8988T (cell line): ENCODE measurements at regions not wholly inside any gene's neighbourhood (a gene's known extent, or its start where the extent isn't known, plus 50 kb on each side); places are given as distances from the start of the nearest gene placed in this dataset.
"Not testable (repeated sequence)": the region's sequence is repeated elsewhere in the genome, so short reads cannot be mapped to it uniquely, and the experiment has no call there.

ENCODE experiments used
- DNase-seq: peaks from one replicate; pipeline ENCODE4 v3.0.0; 2011

GRCh38 chr1:30229557-30229956 is 493.8 kb downstream of the MATN1 start:
- DNase-seq: no peak

GRCh38 chr1:30226648-30227047 is 496.7 kb downstream of the MATN1 start:
- DNase-seq: no peak

- no peak for DNase-seq
These were observed 498.0 kb downstream of the MATN1 start for GRCh38 chr1:30225357-30225756.

GRCh38 chr1:30219675-30220074 is 503.7 kb downstream of the MATN1 start:
- DNase-seq: no peak

GRCh38 chr1:30218438-30218837 is 504.9 kb downstream of the MATN1 start:
- DNase-seq: no peak

- no peak for DNase-seq
These were observed 506.8 kb downstream of the MATN1 start for GRCh38 chr1:30216602-30217001.

- DNase-seq: no peak
These were observed 509.4 kb downstream of the MATN1 start for GRCh38 chr1:30213936-30214335.

- not testable (repeated sequence) for DNase-seq
These were observed 515.4 kb downstream of the MATN1 start for GRCh38 chr1:30207962-30208361.

- not testable (repeated sequence) for DNase-seq
These were observed 516.8 kb downstream of the MATN1 start for GRCh38 chr1:30206631-30207030.

GRCh38 chr1:30204916-30205315 is 518.5 kb downstream of the MATN1 start:
- not testable (repeated sequence) for DNase-seq

GRCh38 chr1:30201015-30201414 is 522.4 kb downstream of the MATN1 start:
- DNase-seq: no peak

- DNase-seq: no peak
These were observed 523.2 kb downstream of the MATN1 start for GRCh38 chr1:30200161-30200560.

- DNase-seq: no peak
These were observed 523.8 kb downstream of the MATN1 start for GRCh38 chr1:30199563-30199962.

- DNase-seq: no peak
These were observed 524.5 kb downstream of the MATN1 start for GRCh38 chr1:30198795-30199403.

GRCh38 chr1:30198451-30198760 is 525.0 kb downstream of the MATN1 start:
- no peak for DNase-seq

GRCh38 chr1:30197639-30198450 is 525.5 kb downstream of the MATN1 start:
- DNase-seq: no peak

- DNase-seq: no peak
These were observed 526.3 kb downstream of the MATN1 start for GRCh38 chr1:30196872-30197638.

GRCh38 chr1:30196457-30196856 is 526.9 kb downstream of the MATN1 start:
- no peak for DNase-seq

- no peak for DNase-seq
These were observed 527.8 kb downstream of the MATN1 start for GRCh38 chr1:30195424-30196134.

- DNase-seq: no peak
These were observed 528.5 kb downstream of the MATN1 start for GRCh38 chr1:30194741-30195423.

- no peak for DNase-seq
These were observed 529.3 kb downstream of the MATN1 start for GRCh38 chr1:30194046-30194619.

GRCh38 chr1:30192969-30193630 is 530.3 kb downstream of the MATN1 start:
- no peak for DNase-seq
